Keratinocyte (primary cell): ENCODE measurements at regions not wholly inside any gene's neighbourhood (a gene's known extent, or its start where the extent isn't known, plus 50 kb on each side); places are given as distances from the start of the nearest gene placed in this dataset.
"Not testable (repeated sequence)": the region's sequence is repeated elsewhere in the genome, so short reads cannot be mapped to it uniquely, and the experiment has no call there.

ENCODE experiments used
- EZH2 ChIP-seq: IDR thresholded peaks from one replicate; pipeline ENCODE4 v1.6.1; 2012; ENCODE audit warnings: inconsistent platforms, mild to moderate bottlenecking, low read length, moderate library complexity
- TF ChIP-seq, protein P1 (sequence below), 3 experiments: IDR thresholded peaks in 1 of 3; conservative IDR thresholded peaks in 1 of 3; optimal IDR thresholded peaks in 1 of 3; 2 replicates in 2 of 3; 3 replicates in 1 of 3; pipeline versions ENCODE3 to v1.5.1; 2011; ENCODE audit warnings: low read length in 3 of 3, mild to moderate bottlenecking in 3 of 3, moderate library complexity in 2 of 3, control low read depth in 1 of 3, inconsistent platforms in 1 of 3; ENCODE audit not compliant: insufficient read depth in 2 of 3; ENCODE audit errors: extremely low read depth in 1 of 3

DNA sequence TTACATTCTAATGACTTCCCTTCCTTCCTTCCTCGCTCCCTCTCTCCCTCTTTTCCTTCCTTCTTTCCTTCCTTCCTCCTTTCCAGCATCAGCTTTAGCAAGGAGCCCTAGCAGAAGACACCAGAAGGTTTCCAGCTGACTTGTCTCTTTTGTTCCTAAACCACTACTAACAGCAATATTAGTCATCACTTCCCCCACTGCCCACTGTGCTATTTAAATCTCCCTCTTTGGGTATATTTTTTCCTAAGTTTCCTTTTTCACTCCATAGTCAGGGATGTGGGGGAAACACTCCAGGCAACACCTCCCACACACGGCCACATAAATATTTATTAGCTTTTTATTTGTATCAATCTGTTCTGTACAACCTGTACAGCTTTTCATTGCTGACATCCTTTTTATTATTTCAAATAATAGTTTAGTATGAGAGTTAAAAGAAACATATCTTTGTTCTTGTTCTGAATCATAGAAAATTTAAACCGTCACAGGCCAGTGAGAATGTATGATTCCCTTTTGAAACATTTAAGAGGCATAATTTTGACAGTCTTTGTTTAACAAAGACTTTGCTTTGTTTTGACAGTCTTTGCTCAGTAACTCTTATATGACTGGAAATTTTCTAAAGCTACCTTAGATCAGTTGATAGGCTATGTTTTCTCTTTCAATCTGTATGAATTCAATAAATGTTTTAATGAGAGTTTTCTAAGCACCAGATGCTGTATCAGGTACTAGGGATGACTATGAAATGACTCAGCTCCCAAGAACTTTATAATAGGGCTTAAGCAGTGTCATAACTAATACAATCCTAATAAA lies 167.9 kb downstream of the POTEB3 start:
- TF ChIP-seq, protein P1, sequence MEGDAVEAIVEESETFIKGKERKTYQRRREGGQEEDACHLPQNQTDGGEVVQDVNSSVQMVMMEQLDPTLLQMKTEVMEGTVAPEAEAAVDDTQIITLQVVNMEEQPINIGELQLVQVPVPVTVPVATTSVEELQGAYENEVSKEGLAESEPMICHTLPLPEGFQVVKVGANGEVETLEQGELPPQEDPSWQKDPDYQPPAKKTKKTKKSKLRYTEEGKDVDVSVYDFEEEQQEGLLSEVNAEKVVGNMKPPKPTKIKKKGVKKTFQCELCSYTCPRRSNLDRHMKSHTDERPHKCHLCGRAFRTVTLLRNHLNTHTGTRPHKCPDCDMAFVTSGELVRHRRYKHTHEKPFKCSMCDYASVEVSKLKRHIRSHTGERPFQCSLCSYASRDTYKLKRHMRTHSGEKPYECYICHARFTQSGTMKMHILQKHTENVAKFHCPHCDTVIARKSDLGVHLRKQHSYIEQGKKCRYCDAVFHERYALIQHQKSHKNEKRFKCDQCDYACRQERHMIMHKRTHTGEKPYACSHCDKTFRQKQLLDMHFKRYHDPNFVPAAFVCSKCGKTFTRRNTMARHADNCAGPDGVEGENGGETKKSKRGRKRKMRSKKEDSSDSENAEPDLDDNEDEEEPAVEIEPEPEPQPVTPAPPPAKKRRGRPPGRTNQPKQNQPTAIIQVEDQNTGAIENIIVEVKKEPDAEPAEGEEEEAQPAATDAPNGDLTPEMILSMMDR (optimal IDR thresholded peaks at IDR 0.05 in 1 of 3, IDR thresholded peaks at IDR 0.05 in 1 of 3, conservative IDR thresholded peaks at IDR 0.05 in 1 of 3; ENCODE audit: extremely low read depth in 1 of 3, insufficient read depth in 2 of 3, low read length in 3 of 3) = not testable (repeated sequence)
- not testable (repeated sequence) for TF ChIP-seq EZH2
